HUES48 (cell line): ENCODE measurements at regions not wholly inside any gene's neighbourhood (a gene's known extent, or its start where the extent isn't known, plus 50 kb on each side); places are given as distances from the start of the nearest gene placed in this dataset.

Experiments used
- H3K27ac ChIP-seq: one replicate; pipeline ENCODE4 v1.7.0; 2013; ENCODE audit warnings: low read depth, low read length, inconsistent platforms
- H3K27me3 ChIP-seq: 2 replicates; pipeline ENCODE4 v1.6.1; 2013; ENCODE audit warnings: mild to moderate bottlenecking, low read length; ENCODE audit not compliant: control insufficient read depth, insufficient read depth
- H3K36me3 ChIP-seq: 2 replicates; pipeline ENCODE4 v1.6.1; 2013; ENCODE audit warnings: low read length; ENCODE audit not compliant: control insufficient read depth, insufficient read depth
- H3K4me1 ChIP-seq: 2 replicates; pipeline ENCODE4 v1.6.1; 2013; ENCODE audit warnings: mild to moderate bottlenecking, low read length; ENCODE audit not compliant: control insufficient read depth, insufficient read depth
- H3K4me3 ChIP-seq: 2 replicates; pipeline ENCODE4 v1.5.1; 2013; ENCODE audit warnings: mild to moderate bottlenecking, low read depth, low read length
- H3K9ac ChIP-seq: 2 replicates; pipeline ENCODE4 v1.6.1; 2013; ENCODE audit warnings: mild to moderate bottlenecking, low read depth, low read length, moderate library complexity
- H3K9me3 ChIP-seq: 2 replicates; pipeline ENCODE4 v1.6.1; 2013; ENCODE audit warnings: low read length; ENCODE audit not compliant: control insufficient read depth, insufficient read depth

DNA sequence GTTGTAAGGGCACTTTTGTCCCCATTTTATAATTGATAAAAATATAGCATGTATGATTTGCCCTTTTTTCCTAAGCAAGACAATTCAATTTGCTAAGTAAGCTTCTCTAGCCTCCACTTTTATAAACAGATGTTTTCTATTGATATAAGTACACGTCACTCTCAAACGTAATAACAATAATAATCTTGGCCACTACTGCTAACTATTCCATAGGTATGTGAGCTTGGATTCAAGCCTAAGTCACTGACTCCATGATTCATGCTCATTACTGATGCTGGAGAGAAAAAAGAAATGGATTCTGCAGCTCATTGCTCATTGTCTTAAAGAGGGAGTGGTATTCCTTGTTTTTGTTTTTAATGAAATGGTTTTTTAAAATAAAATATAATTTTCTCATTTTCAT lies 661.0 kb downstream of the GALC start:
- no peaks in the 10 kb centered on the region for H3K36me3 ChIP-seq
- no peaks in the 10 kb centered on the region for H3K27me3 ChIP-seq
- no peak overlapping the region for H3K9ac ChIP-seq
- no peaks in the 10 kb centered on the region for H3K4me1 ChIP-seq
- H3K27ac ChIP-seq: no peak overlapping the region
- no peak overlapping the region for H3K4me3 ChIP-seq
- H3K9me3 ChIP-seq: peaks cover 2% of the 10 kb centered on the region; the same call in 1 of the 2 replicates

- Histone ChIP-seq H3K4me1 (no peaks in the 10 kb centered on the region), H3K9me3 (no peaks in the 10 kb centered on the region), H3K4me3 (no peak overlapping the region), H3K27ac (no peak overlapping the region), H3K27me3 (no peaks in the 10 kb centered on the region), H3K36me3 (no peaks in the 10 kb centered on the region), H3K9ac (no peak overlapping the region)
These were observed 667.2 kb downstream of the GALC start for GRCh38 chr14:87325741-87326140.

DNA sequence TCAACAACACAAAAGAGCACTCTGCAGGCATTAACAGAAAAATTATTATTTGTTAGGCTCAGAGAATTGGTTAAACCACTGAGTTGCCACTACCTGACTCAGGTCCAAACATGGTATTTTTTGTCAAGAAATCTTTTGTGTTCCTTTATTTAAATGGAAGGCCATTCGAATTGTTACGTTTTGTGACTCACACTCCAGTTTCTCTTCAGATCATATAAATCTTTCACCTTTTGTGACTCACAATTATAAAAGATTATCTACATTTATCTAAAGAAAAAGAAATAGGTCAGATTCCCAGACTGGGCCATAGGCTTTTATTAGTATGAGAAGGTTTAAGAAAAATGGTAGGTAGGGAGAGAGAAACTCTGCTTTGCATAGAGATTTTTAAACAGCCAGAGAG lies 669.8 kb downstream of the GALC start:
- no peaks in the 10 kb centered on the region for H3K9me3 ChIP-seq

GRCh38 chr14:87321548-87321947 lies 671.4 kb downstream of the GALC start:
- H3K27me3 ChIP-seq: no peaks in the 10 kb centered on the region
- H3K9ac ChIP-seq: no peak overlapping the region
- H3K36me3 ChIP-seq: no peaks in the 10 kb centered on the region
- no peaks in the 10 kb centered on the region for H3K4me1 ChIP-seq
- H3K4me3 ChIP-seq: no peak overlapping the region
- H3K27ac ChIP-seq: no peak overlapping the region
- H3K9me3 ChIP-seq: no peaks in the 10 kb centered on the region

More for the DNA sequence above, 669.8 kb downstream of the GALC start:
- Histone ChIP-seq H3K27me3 (no peaks in the 10 kb centered on the region), H3K27ac (no peak overlapping the region), H3K36me3 (no peaks in the 10 kb centered on the region), H3K4me1 (no peaks in the 10 kb centered on the region), H3K4me3 (no peak overlapping the region), H3K9ac (no peak overlapping the region)

DNA sequence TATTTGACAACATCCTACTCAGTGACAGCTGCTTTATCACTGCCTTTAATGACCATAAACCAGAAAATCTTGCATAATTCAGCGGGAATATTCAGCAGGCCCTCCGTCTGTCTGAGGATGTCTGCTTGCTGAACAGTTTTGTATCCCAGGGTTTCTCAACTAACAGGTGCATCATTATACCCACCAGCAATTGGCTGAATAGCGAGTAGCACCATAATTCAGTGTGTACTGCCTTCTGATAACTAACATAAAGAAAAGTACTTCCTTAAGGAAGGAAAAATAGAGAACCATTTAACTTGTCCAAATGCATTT lies 680.1 kb downstream of the GALC start:
- no peak overlapping the region for H3K9ac ChIP-seq
- H3K4me1 ChIP-seq: no peaks in the 10 kb centered on the region
- H3K9me3 ChIP-seq: no peaks in the 10 kb centered on the region
- no peak overlapping the region for H3K27ac ChIP-seq
- H3K4me3 ChIP-seq: no peak overlapping the region
- no peaks in the 10 kb centered on the region for H3K27me3 ChIP-seq
- H3K36me3 ChIP-seq: no peaks in the 10 kb centered on the region

- Histone ChIP-seq H3K4me1 (no peaks in the 10 kb centered on the region), H3K9ac (no peak overlapping the region), H3K36me3 (no peaks in the 10 kb centered on the region), H3K4me3 (no peak overlapping the region), H3K9me3 (no peaks in the 10 kb centered on the region), H3K27me3 (no peaks in the 10 kb centered on the region), H3K27ac (no peak overlapping the region)
These were observed 680.7 kb downstream of the GALC start for GRCh38 chr14:87312169-87312893.

GRCh38 chr14:87309557-87309956 lies 683.4 kb downstream of the GALC start:
- Histone ChIP-seq H3K36me3 (no peaks in the 10 kb centered on the region), H3K27me3 (no peaks in the 10 kb centered on the region), H3K4me3 (no peak overlapping the region), H3K27ac (no peak overlapping the region), H3K4me1 (no peaks in the 10 kb centered on the region), H3K9ac (no peak overlapping the region), H3K9me3 (no peaks in the 10 kb centered on the region)

- H3K9ac ChIP-seq: no peak overlapping the region
- H3K27me3 ChIP-seq: no peaks in the 10 kb centered on the region
- H3K4me3 ChIP-seq: no peak overlapping the region
- H3K9me3 ChIP-seq: no peaks in the 10 kb centered on the region
- no peaks in the 10 kb centered on the region for H3K4me1 ChIP-seq
- no peak overlapping the region for H3K27ac ChIP-seq
- no peaks in the 10 kb centered on the region for H3K36me3 ChIP-seq
These were observed 686.4 kb downstream of the GALC start for GRCh38 chr14:87306409-87307168.

DNA sequence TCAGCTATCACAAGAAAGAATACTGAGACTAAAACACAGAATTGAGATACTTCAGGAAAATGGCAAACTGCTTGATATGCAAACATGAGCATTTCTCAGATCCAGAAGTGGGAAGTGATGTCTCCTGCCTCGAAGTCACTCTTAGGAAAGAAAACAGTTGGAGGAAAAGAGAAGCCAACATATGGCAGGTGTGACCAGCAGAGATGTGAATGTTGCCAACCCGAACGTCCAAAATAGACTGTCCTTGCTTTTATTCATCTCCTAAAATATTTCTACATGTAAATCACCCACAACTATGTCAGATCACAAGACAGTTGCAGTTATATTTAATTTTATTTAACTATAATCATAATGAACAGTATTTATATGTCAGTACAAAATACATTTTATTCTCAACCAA lies 687.6 kb downstream of the GALC start:
- Histone ChIP-seq H3K9me3 (no peaks in the 10 kb centered on the region), H3K27ac (no peak overlapping the region), H3K4me3 (no peak overlapping the region), H3K9ac (no peak overlapping the region), H3K4me1 (no peaks in the 10 kb centered on the region), H3K36me3 (no peaks in the 10 kb centered on the region), H3K27me3 (no peaks in the 10 kb centered on the region)

- Histone ChIP-seq H3K27ac (no peak overlapping the region), H3K9me3 (no peaks in the 10 kb centered on the region), H3K4me1 (no peaks in the 10 kb centered on the region)
These were observed 688.6 kb downstream of the GALC start for GRCh38 chr14:87304404-87304803.

DNA sequence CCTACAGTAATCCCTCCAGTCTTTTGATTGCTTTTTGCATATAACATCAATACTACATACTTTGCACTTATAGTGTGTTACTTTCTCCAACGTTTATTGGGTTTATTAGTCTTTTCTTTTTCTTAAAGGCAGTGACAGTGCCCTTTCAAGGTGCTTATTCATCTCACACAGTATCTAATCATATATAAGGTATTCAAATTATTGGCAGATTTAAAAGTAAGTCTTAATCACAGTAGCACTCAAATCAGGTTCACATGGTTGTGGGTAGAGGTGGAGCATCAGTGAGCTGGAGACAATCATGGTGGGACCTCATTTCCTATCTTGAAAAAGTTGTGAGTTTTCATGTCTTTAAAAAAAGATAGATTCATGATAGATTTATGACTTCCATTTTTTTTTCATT lies 706.2 kb downstream of the GALC start:
- no peak overlapping the region for H3K9ac ChIP-seq
- no peak overlapping the region for H3K4me3 ChIP-seq
- no peaks in the 10 kb centered on the region for H3K27me3 ChIP-seq
- no peaks in the 10 kb centered on the region for H3K36me3 ChIP-seq
- H3K4me1 ChIP-seq: no peaks in the 10 kb centered on the region
- H3K27ac ChIP-seq: no peak overlapping the region
- no peaks in the 10 kb centered on the region for H3K9me3 ChIP-seq

More at GRCh38 chr14:87304404-87304803, 688.6 kb downstream of the GALC start:
- no peak overlapping the region for H3K9ac ChIP-seq
- no peaks in the 10 kb centered on the region for H3K27me3 ChIP-seq
- H3K4me3 ChIP-seq: no peak overlapping the region
- H3K36me3 ChIP-seq: no peaks in the 10 kb centered on the region
